Endodermal cell (in vitro differentiated cells): ENCODE measurements at regions not wholly inside any gene's neighbourhood (a gene's known extent, or its start where the extent isn't known, plus 50 kb on each side); places are given as distances from the start of the nearest gene placed in this dataset.
"Not testable (repeated sequence)": the region's sequence is repeated elsewhere in the genome, so short reads cannot be mapped to it uniquely, and the experiment has no call there.

Experiments used
- DNase-seq: peaks from one replicate; pipeline ENCODE4 v3.0.0-alpha.2; 2017
- H3K27ac ChIP-seq: 2 replicates; pipeline ENCODE4 v1.5.1; 2013; ENCODE audit warnings: mild to moderate bottlenecking, low read depth, low read length, moderate library complexity
- H3K27me3 ChIP-seq: 2 replicates; pipeline ENCODE4 v1.6.1; 2013; ENCODE audit warnings: mild to moderate bottlenecking, low read length, moderate library complexity; ENCODE audit not compliant: insufficient read depth, control insufficient read depth, poor library complexity, severe bottlenecking
- H3K36me3 ChIP-seq: 2 replicates; pipeline ENCODE4 v1.7.0; 2013; ENCODE audit warnings: mild to moderate bottlenecking, low read length, moderate library complexity; ENCODE audit not compliant: control insufficient read depth, insufficient read depth
- H3K4me1 ChIP-seq: one replicate; pipeline ENCODE4 v1.7.0; 2013; ENCODE audit warnings: low read length; ENCODE audit not compliant: control insufficient read depth, insufficient read depth
- H3K4me3 ChIP-seq: 2 replicates; pipeline ENCODE4 v1.5.1; 2013; ENCODE audit warnings: mild to moderate bottlenecking, low read length, moderate library complexity
- H3K9ac ChIP-seq: 2 replicates; pipeline ENCODE4 v1.6.1; 2013; ENCODE audit warnings: mild to moderate bottlenecking, low read length, moderate library complexity; ENCODE audit not compliant: poor library complexity, severe bottlenecking; ENCODE audit errors: extremely low read depth
- H3K9me3 ChIP-seq: 2 replicates; pipeline ENCODE4 v1.6.1; 2013; ENCODE audit warnings: mild to moderate bottlenecking, low read length, moderate library complexity; ENCODE audit not compliant: control insufficient read depth
- H3K27ac Mint-ChIP-seq: 2 replicates; pipeline ENCODE4 v1.8.0; 2020; ENCODE audit warnings: mixed read lengths
- H3K27me3 Mint-ChIP-seq: 2 replicates; pipeline ENCODE4 v1.8.0; 2021; ENCODE audit warnings: mild to moderate bottlenecking, mixed read lengths; ENCODE audit not compliant: insufficient read depth
- H3K36me3 Mint-ChIP-seq: 2 replicates; pipeline ENCODE4 v1.8.0; 2020; ENCODE audit warnings: low read depth, mixed read lengths
- H3K4me1 Mint-ChIP-seq: 2 replicates; pipeline ENCODE4 v1.8.0; 2020; ENCODE audit warnings: mixed read lengths
- H3K4me3 Mint-ChIP-seq: 2 replicates; pipeline ENCODE4 v1.8.0; 2020; ENCODE audit warnings: mild to moderate bottlenecking, moderate library complexity, mixed read lengths
- H3K9me3 Mint-ChIP-seq: 2 replicates; pipeline ENCODE4 v1.8.0; 2020; ENCODE audit warnings: mild to moderate bottlenecking, mixed read lengths
- CTCF ChIP-seq: fragments of 200-600 bp; sonication (generic); conservative IDR thresholded peaks from 2 replicates; pipeline ENCODE4 v1.5.0; 2021; ENCODE audit warnings: antibody characterized with exemption, mild to moderate bottlenecking
- WGBS, 2 experiments: methylation state at CpG; one replicate each; pipeline versions ENCODE4 v1.1.5 to v1.1.7; 2013; ENCODE audit warnings: missing lambda C conversion rate in 2 of 2, mixed read lengths in 1 of 2; ENCODE audit not compliant: insufficient coverage in 1 of 2, insufficient read length in 1 of 2; 5-methylcytosine and 5-hydroxymethylcytosine counted together

- Histone ChIP-seq H3K9me3 (no peaks in the 10 kb centered on the region), H3K36me3 (no peaks in the 10 kb centered on the region), H3K27me3 (no peaks in the 10 kb centered on the region), H3K27ac (no peak overlapping the region), H3K4me1 (no peaks in the 10 kb centered on the region), H3K9ac (no peak overlapping the region), H3K4me3 (no peak overlapping the region)
- DNase-seq, result no peak
- Mint-ChIP-seq H3K4me3 (no peak overlapping the region), H3K9me3 (no peaks in the 10 kb centered on the region), H3K36me3 (no peaks in the 10 kb centered on the region), H3K27ac (no peak overlapping the region), H3K4me1 (no peaks in the 10 kb centered on the region), H3K27me3 (no peaks in the 10 kb centered on the region)
- TF ChIP-seq CTCF, result no peak
- 92 to 93% methylated on average over 10 to 11 of the region's 11 CpGs for WGBS, 2 experiments
Observed at GRCh38 chr7:98784216-98784785, 85.5 kb downstream of the TMEM130 start.

- Mint-ChIP-seq H3K27me3 (no peaks in the 10 kb centered on the region), H3K9me3 (no peaks in the 10 kb centered on the region), H3K4me1 (no peaks in the 10 kb centered on the region), H3K27ac (no peak overlapping the region), H3K4me3 (no peak overlapping the region), H3K36me3 (no peaks in the 10 kb centered on the region)
- H3K27ac ChIP-seq, result no peak overlapping the region
- no peaks in the 10 kb centered on the region for H3K36me3 ChIP-seq
- H3K9ac ChIP-seq, result no peak overlapping the region
- DNase-seq, result no peak
- H3K27me3 ChIP-seq, result no peaks in the 10 kb centered on the region
- H3K4me3 ChIP-seq, result no peak overlapping the region
- TF ChIP-seq CTCF, result no peak
- H3K9me3 ChIP-seq, result no peaks in the 10 kb centered on the region
- WGBS, 2 experiments, result 90 to 94% methylated on average over 12 to 14 of the region's 14 CpGs
- H3K4me1 ChIP-seq, result no peaks in the 10 kb centered on the region
Observed at GRCh38 chr7:98785929-98786571, 83.8 kb downstream of the TMEM130 start.

GRCh38 chr7:98788966-98789365 is 80.8 kb downstream of the TMEM130 start:
- Histone ChIP-seq H3K36me3 (no peaks in the 10 kb centered on the region), H3K9ac (no peak overlapping the region), H3K4me1 (no peaks in the 10 kb centered on the region), H3K27ac (no peak overlapping the region), H3K4me3 (no peak overlapping the region), H3K27me3 (no peaks in the 10 kb centered on the region), H3K9me3 (no peaks in the 10 kb centered on the region)
- Mint-ChIP-seq H3K27me3 (no peaks in the 10 kb centered on the region), H3K4me3 (no peak overlapping the region), H3K9me3 (no peaks in the 10 kb centered on the region), H3K4me1 (no peaks in the 10 kb centered on the region), H3K27ac (no peak overlapping the region), H3K36me3 (no peaks in the 10 kb centered on the region)
- WGBS, 2 experiments, result 86 to 91% methylated on average over 3 of the region's 3 CpGs
- no peak for TF ChIP-seq CTCF
- DNase-seq, result no peak

- not testable (repeated sequence) for H3K27ac Mint-ChIP-seq, H3K4me1 Mint-ChIP-seq, DNase-seq, H3K4me3 ChIP-seq, H3K27me3 ChIP-seq, H3K27me3 Mint-ChIP-seq, H3K36me3 Mint-ChIP-seq, H3K9me3 ChIP-seq, H3K9ac ChIP-seq, H3K9me3 Mint-ChIP-seq, H3K4me1 ChIP-seq, H3K27ac ChIP-seq, H3K36me3 ChIP-seq, H3K4me3 Mint-ChIP-seq
- 92 to 97% methylated on average over 4 of the region's 4 CpGs for WGBS, 2 experiments
Observed at GRCh38 chr7:98794453-98794852, 75.4 kb downstream of the TMEM130 start.
